ENCODE measurements at regions not wholly inside any gene's neighbourhood (a gene's known extent, or its start where the extent isn't known, plus 50 kb on each side); places are given as distances from the start of the nearest gene placed in this dataset.

DNA sequence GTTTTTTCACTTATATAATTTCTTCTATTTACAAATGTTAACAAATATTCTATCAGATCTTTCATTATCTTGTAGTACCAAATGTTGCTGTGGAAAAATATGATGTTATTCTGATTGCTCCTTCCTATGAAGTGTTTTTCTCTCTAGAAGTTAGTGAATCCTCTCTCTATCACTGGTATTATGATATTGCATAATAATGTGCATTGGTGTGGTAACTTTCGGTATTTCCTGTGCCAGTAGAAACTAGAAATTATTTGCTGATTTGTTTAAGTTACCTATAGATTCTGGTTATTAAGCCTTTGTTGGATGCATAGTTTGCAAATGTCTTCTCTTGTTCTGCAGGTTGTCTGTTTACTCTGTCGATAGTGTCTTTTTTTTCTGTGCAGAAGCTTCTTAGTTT lies 342.5 kb downstream of the CENPW start (continued):
- TF ChIP-seq HMGA2 (CRISPR knock-in tag; IDR thresholded peaks at IDR 0.05) (no peak), JUN (CRISPR knock-in tag; IDR thresholded peaks at IDR 0.05) (no peak), ZNF416 (CRISPR knock-in tag; IDR thresholded peaks at IDR 0.05) (no peak), ZNF317 (CRISPR knock-in tag; IDR thresholded peaks at IDR 0.05; ENCODE audit: borderline replicate concordance, low read depth) (no peak), NR3C1 (CRISPR knock-in tag; conservative IDR thresholded peaks at IDR 0.05; ENCODE audit: low read depth) (no peak), IRF2 (CRISPR knock-in tag; IDR thresholded peaks at IDR 0.05; ENCODE audit: borderline replicate concordance, low read depth) (no peak), TCF7 (CRISPR knock-in tag; IDR thresholded peaks at IDR 0.05; ENCODE audit: low read depth) (no peak)
- TF ChIP-seq, protein P1, sequence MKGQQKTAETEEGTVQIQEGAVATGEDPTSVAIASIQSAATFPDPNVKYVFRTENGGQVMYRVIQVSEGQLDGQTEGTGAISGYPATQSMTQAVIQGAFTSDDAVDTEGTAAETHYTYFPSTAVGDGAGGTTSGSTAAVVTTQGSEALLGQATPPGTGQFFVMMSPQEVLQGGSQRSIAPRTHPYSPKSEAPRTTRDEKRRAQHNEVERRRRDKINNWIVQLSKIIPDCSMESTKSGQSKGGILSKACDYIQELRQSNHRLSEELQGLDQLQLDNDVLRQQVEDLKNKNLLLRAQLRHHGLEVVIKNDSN (CRISPR knock-in tag; IDR thresholded peaks at IDR 0.05) = no peak
- TF ChIP-seq, protein P2, sequence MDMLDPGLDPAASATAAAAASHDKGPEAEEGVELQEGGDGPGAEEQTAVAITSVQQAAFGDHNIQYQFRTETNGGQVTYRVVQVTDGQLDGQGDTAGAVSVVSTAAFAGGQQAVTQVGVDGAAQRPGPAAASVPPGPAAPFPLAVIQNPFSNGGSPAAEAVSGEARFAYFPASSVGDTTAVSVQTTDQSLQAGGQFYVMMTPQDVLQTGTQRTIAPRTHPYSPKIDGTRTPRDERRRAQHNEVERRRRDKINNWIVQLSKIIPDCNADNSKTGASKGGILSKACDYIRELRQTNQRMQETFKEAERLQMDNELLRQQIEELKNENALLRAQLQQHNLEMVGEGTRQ (CRISPR knock-in tag; IDR thresholded peaks at IDR 0.05) = no peak
- TF ChIP-seq, protein P3, sequence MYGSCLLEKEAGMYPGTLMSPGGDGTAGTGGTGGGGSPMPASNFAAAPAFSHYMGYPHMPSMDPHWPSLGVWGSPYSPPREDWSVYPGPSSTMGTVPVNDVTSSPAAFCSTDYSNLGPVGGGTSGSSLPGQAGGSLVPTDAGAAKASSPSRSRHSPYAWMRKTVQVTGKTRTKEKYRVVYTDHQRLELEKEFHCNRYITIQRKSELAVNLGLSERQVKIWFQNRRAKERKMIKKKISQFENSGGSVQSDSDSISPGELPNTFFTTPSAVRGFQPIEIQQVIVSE (CRISPR knock-in tag; IDR thresholded peaks at IDR 0.05; ENCODE audit: borderline replicate concordance) = no peak

DNA sequence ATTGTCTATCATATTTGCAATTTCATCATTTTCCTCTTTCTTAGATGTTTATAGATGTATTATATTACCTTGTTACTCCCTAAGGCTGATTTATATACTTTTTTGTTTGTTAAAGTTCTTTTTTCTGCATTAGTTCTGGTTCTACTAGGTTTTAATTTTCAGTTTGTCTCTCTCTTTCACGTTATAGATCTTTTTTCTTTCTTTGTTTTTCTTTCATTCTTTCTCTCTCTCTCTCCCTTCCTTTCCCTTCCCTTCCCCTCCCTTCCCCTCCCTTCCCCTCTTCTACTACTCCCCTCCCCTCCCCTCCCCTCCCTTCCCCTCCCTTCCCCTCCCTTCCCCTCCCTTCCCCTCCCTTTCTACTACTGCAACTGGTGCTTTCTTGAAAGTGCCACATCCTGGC lies 345.3 kb downstream of the CENPW start:
- Mint-ChIP-seq H3K9me3 (peaks cover 16% of the 10 kb centered on the region), H3K27ac (no peak overlapping the region), H3K27me3 (ENCODE audit: low read depth) (no peaks in the 10 kb centered on the region), H3K36me3 (no peaks in the 10 kb centered on the region), H3K4me1 (no peaks in the 10 kb centered on the region), H3K4me3 (no peak overlapping the region)
- ChIA-PET POLR2A (no interaction called here), CTCF (no interaction called here)
- ATAC-seq (no peak), DNase-seq (ENCODE audit: low spot score) (no peak)
- no peak for TF ChIP-seq ZNF121 (CRISPR knock-in tag; IDR thresholded peaks at IDR 0.05)
- no peak for TF ChIP-seq NR3C1 (CRISPR knock-in tag; conservative IDR thresholded peaks at IDR 0.05; ENCODE audit: low read depth)
- TF ChIP-seq ZNF423 (CRISPR knock-in tag; IDR thresholded peaks at IDR 0.05) = no peak
- TF ChIP-seq FOXJ3 (CRISPR knock-in tag; IDR thresholded peaks at IDR 0.05; ENCODE audit: borderline replicate concordance) = no peak
- no peak for TF ChIP-seq NR2C2 (CRISPR knock-in tag; IDR thresholded peaks at IDR 0.05)
- TF ChIP-seq, protein P4, sequence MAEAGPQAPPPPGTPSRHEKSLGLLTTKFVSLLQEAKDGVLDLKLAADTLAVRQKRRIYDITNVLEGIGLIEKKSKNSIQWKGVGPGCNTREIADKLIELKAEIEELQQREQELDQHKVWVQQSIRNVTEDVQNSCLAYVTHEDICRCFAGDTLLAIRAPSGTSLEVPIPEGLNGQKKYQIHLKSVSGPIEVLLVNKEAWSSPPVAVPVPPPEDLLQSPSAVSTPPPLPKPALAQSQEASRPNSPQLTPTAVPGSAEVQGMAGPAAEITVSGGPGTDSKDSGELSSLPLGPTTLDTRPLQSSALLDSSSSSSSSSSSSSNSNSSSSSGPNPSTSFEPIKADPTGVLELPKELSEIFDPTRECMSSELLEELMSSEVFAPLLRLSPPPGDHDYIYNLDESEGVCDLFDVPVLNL (CRISPR knock-in tag; IDR thresholded peaks at IDR 0.05; ENCODE audit: borderline replicate concordance, low read depth) = no peak
- TF ChIP-seq, protein P2 (CRISPR knock-in tag; IDR thresholded peaks at IDR 0.05) = no peak
- TF ChIP-seq, protein P5, sequence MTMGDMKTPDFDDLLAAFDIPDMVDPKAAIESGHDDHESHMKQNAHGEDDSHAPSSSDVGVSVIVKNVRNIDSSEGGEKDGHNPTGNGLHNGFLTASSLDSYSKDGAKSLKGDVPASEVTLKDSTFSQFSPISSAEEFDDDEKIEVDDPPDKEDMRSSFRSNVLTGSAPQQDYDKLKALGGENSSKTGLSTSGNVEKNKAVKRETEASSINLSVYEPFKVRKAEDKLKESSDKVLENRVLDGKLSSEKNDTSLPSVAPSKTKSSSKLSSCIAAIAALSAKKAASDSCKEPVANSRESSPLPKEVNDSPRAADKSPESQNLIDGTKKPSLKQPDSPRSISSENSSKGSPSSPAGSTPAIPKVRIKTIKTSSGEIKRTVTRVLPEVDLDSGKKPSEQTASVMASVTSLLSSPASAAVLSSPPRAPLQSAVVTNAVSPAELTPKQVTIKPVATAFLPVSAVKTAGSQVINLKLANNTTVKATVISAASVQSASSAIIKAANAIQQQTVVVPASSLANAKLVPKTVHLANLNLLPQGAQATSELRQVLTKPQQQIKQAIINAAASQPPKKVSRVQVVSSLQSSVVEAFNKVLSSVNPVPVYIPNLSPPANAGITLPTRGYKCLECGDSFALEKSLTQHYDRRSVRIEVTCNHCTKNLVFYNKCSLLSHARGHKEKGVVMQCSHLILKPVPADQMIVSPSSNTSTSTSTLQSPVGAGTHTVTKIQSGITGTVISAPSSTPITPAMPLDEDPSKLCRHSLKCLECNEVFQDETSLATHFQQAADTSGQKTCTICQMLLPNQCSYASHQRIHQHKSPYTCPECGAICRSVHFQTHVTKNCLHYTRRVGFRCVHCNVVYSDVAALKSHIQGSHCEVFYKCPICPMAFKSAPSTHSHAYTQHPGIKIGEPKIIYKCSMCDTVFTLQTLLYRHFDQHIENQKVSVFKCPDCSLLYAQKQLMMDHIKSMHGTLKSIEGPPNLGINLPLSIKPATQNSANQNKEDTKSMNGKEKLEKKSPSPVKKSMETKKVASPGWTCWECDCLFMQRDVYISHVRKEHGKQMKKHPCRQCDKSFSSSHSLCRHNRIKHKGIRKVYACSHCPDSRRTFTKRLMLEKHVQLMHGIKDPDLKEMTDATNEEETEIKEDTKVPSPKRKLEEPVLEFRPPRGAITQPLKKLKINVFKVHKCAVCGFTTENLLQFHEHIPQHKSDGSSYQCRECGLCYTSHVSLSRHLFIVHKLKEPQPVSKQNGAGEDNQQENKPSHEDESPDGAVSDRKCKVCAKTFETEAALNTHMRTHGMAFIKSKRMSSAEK (CRISPR knock-in tag; IDR thresholded peaks at IDR 0.05; ENCODE audit: borderline replicate concordance) = no peak
- TF ChIP-seq EMX1 (CRISPR knock-in tag; IDR thresholded peaks at IDR 0.05) = no peak
- TF ChIP-seq FOXK1 (CRISPR knock-in tag; IDR thresholded peaks at IDR 0.05) = no peak
- TF ChIP-seq, protein P6, sequence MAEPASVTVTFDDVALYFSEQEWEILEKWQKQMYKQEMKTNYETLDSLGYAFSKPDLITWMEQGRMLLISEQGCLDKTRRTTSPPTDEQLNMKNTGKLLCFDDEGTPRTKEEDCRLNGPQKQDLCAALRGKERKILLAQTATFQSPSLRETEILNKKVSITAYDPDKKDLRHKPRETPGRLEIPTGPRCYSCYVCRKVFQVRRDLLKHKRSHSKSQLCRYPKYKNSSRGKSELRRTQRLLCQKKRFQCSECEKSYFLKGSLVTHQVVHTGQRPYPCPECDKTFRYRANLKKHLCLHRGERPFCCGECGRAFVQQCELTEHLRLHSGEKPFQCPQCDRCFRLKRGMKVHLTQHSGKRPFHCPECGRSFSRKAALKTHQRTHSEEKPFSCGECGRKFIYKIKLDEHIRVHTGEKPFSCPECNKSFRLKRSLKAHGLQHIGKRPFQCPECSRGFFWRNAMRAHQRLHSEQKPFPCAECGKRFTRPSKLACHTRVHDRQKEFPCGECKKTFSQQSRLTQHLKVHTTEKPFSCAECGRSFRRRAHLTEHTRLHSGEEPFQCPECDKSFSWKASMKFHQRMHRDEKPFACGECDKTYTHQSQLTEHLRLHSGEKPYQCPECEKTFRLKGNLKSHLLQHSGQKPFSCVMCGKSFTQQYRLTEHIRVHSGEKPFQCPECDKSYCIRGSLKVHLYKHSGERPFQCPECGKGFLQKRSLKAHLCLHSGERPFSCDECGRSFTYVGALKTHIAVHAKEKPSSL (CRISPR knock-in tag; conservative IDR thresholded peaks at IDR 0.05) = no peak
- no peak for TF ChIP-seq IRF2 (CRISPR knock-in tag; IDR thresholded peaks at IDR 0.05; ENCODE audit: borderline replicate concordance, low read depth)
- TF ChIP-seq, protein P7, sequence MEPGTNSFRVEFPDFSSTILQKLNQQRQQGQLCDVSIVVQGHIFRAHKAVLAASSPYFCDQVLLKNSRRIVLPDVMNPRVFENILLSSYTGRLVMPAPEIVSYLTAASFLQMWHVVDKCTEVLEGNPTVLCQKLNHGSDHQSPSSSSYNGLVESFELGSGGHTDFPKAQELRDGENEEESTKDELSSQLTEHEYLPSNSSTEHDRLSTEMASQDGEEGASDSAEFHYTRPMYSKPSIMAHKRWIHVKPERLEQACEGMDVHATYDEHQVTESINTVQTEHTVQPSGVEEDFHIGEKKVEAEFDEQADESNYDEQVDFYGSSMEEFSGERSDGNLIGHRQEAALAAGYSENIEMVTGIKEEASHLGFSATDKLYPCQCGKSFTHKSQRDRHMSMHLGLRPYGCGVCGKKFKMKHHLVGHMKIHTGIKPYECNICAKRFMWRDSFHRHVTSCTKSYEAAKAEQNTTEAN (CRISPR knock-in tag; IDR thresholded peaks at IDR 0.05) = no peak
- TF ChIP-seq FOXP1 (CRISPR knock-in tag; IDR thresholded peaks at IDR 0.05; ENCODE audit: borderline replicate concordance) = no peak

Data from WTC11 (cell line).